GM10266 (cell line): ENCODE measurements at regions not wholly inside any gene's neighbourhood (a gene's known extent, or its start where the extent isn't known, plus 50 kb on each side); places are given as distances from the start of the nearest gene placed in this dataset.

ENCODE experiments used
- DNase-seq: peaks from one replicate; pipeline ENCODE4 v3.0.0; 2012; ENCODE audit errors: extremely low spot score
- CTCF ChIP-seq: IDR thresholded peaks from 2 replicates; pipeline ENCODE4 v1.5.1; 2012; ENCODE audit warnings: mild to moderate bottlenecking, low read depth; ENCODE audit not compliant: control insufficient read depth, insufficient read depth; ENCODE audit errors: missing control alignments

GRCh38 chr9:524008-524407 is 309.3 kb downstream of the DOCK8 start:
- no peak for TF ChIP-seq CTCF
- no peak for DNase-seq

- TF ChIP-seq CTCF = no peak
- DNase-seq = no peak
Observed at GRCh38 chr9:526904-527591, 312.4 kb downstream of the DOCK8 start.

- TF ChIP-seq CTCF = no peak
- DNase-seq = no peak
Observed at GRCh38 chr9:529731-530130, 311.8 kb upstream of the DMRT1 start.

- no peak for DNase-seq
- TF ChIP-seq CTCF = no peak
Observed at GRCh38 chr9:530681-531080, 310.8 kb upstream of the DMRT1 start.

- no peak for TF ChIP-seq CTCF
- no peak for DNase-seq
Observed at GRCh38 chr9:532707-533106, 308.8 kb upstream of the DMRT1 start.

GRCh38 chr9:534886-535285 is 306.6 kb upstream of the DMRT1 start:
- TF ChIP-seq CTCF = no peak
- DNase-seq = no peak

GRCh38 chr9:535356-535755 is 306.1 kb upstream of the DMRT1 start:
- no peak for TF ChIP-seq CTCF
- no peak for DNase-seq
